ENCODE measurements at regions not wholly inside any gene's neighbourhood (a gene's known extent, or its start where the extent isn't known, plus 50 kb on each side); places are given as distances from the start of the nearest gene placed in this dataset.

- DNase-seq (ENCODE audit: low read depth), result no peak
Observed at GRCh38 chr1:58862728-58863385, 79.0 kb upstream of the JUN start.

GRCh38 chr1:58864654-58865053, 80.8 kb upstream of the JUN start:
- no peak for DNase-seq (ENCODE audit: low read depth)

- DNase-seq (ENCODE audit: low read depth), result no peak
Observed at GRCh38 chr1:58866578-58866977, 82.7 kb upstream of the JUN start.

DNA sequence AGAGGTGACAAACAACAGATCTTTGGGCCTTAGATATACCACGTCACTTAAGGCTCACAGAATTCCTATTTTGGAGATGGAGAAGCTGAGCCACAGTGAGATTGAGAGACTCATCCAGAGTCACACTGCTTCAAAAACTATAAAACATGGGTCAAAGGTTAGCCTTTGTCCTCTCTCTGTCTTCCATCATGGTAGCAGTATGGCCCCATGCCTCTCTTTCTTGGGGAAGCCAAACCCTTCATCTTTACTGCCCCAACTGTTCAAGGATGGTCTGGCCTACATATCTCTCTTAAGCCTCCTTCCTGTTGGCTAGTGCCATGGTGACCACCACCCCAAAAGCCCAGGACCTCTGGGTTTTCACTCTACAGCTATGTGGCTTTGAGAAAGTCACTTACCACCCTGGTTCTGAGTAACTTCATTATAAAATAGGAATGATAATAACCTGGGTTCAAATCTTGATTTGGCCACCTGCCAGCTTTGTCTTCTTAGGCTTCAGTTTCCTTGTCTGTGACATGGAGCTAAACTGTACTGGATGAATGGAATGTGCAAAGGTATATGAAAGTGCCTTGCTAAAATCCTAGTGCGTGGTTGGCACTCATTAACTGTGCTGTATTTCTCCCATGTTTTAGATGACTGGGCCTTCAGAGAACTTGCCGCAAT, 85.9 kb upstream of the JUN start:
- no peak for DNase-seq (ENCODE audit: low read depth)

DNA sequence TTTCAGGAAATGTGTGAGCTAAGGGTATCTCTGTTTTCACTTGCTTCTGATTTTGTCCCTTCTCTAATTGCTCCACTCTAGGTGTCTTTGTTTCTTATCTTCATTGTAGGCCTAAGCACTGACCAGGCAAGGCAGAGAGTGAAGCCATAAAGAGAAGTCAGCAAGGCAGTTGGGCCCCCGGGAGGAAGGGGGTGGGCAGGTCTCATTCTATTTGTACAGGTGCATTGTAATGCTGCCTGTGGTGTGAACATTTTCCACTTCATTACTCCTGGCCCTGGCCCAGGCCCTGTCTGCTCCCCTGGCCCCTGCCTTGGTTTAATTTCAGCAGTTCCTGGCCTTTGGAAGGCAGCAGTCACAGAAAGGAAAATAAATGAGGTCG, 86.4 kb upstream of the JUN start:
- DNase-seq (ENCODE audit: low read depth), result no peak

GRCh38 chr1:58874342-58874741, 90.5 kb upstream of the JUN start:
- DNase-seq (ENCODE audit: low read depth), result no peak

GRCh38 chr1:58874757-58875755, 91.2 kb upstream of the JUN start:
- no peak for DNase-seq (ENCODE audit: low read depth)

DNA sequence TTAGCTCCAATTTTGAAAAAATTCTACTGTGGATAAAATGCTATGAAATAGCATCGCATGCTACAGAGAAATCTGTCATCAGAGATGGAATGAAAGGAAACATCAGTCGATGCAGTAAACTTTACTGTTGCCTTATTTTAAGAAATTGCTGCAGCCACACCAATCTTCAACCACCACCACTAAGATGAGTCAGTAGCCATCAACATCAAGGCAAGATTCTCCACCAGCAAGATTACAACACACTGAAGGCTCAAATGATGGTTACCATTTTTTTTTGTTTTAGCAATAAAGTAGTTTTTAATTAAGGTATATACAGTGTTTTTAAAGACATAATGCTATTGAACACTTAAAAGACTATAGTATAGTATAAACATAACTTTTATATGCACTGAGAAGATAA, 95.6 kb upstream of the JUN start:
- no peak for DNase-seq (ENCODE audit: low read depth)

- DNase-seq (ENCODE audit: low read depth), result no peak
Observed at GRCh38 chr1:58880592-58880991, 96.7 kb upstream of the JUN start.

- no peak for DNase-seq (ENCODE audit: low read depth)
Observed at GRCh38 chr1:58881471-58881994, 97.7 kb upstream of the JUN start.

DNA sequence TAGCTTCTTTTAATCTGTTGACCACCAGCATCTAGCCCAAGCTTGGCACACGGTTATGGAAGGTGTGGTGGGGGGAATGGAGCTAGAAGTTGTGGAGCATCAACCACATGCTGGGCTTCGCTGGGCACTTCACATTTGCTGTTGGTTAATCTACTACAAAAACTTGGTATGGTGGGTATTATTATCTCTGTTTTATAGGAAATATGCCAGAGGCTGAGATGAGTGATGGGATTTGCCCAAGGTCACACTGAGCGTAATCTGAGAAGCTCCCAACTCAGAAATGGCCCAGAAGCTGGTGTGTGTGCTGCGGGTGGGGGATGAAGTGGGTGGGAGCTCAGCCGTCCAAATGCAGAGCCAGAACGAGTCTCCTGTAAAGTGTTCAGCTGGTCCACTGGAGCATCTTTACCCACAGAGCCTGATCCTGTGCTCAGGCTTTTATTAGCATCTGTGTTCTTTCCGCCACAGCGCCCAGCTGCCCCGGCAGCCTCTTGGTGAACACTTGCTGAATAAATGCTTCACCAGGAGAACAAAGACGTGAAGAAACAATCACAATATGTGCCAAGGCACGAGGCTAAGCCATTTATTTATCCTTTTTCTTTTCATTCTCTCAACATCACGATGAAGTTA, 98.6 kb upstream of the JUN start:
- DNase-seq (ENCODE audit: low read depth), result no peak

DNA sequence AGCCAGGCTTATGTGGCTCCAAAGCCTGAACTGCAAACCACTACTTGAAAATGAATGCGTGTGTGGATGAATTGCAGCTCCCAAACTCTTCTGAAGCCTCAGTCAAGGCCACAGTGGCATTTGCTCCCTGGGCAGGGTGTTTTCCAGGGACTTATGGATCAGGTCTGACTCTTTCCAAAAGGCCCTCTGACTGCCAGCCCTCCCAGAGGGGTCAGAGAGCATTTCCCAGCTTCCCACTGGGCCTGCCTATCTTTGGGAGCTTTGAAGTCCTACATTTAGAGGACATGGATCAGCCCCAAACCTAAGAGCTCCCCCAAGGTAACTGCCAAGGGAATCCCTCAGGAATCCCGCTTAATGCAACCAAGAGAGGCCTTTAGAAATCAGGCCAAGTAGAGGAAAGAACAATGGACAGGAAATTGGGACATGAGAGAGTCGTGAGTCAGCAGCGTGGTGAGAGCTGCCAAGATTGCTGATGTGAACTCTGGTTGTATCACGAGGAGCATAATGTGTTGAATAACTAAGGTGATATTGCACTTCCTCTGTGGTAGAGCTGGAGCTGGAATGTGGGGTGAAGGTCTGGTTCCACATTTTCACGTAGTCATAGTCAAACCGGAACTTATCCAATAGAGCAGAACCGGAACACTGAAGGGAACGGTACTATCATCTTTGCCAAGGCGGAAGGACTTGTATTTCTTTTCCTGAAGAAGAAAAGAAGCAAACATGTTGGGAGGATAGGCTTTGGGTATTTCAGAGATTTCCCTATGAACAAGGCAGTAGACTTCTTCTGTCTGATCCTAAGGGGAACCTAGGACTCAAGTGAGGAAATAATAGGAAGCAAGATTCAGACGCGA, 99.4 kb upstream of the JUN start:
- DNase-seq (ENCODE audit: low read depth), result no peak

DNA sequence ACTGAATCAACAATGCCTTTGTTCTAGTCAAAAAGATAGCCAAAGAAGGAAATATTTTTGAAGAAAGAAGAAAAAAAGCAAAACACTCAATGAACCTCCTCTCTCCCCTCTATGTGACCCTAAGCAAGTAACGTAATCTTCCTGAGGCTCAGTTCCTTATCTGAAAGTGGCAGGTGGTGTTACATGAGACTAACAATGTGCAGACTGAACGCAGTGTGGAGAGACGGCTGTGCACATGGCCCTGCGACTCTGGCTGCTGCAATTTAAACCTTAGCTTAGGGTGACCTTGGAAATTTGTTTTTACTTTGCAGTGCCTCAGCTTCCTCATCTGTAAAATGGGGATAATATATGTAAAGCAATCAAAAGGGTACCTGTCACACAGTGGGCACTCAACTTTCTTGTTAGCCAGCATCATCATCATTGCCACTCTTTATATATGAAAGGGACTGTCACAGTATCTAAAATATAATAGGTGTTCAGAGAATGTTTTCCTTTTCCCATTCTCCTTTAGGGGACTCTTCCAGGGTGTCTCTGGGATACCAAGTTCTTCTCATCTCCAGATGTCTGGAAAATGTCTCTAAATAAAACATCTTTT, 100.1 kb upstream of the JUN start:
- DNase-seq (ENCODE audit: low read depth), result no peak

DNA sequence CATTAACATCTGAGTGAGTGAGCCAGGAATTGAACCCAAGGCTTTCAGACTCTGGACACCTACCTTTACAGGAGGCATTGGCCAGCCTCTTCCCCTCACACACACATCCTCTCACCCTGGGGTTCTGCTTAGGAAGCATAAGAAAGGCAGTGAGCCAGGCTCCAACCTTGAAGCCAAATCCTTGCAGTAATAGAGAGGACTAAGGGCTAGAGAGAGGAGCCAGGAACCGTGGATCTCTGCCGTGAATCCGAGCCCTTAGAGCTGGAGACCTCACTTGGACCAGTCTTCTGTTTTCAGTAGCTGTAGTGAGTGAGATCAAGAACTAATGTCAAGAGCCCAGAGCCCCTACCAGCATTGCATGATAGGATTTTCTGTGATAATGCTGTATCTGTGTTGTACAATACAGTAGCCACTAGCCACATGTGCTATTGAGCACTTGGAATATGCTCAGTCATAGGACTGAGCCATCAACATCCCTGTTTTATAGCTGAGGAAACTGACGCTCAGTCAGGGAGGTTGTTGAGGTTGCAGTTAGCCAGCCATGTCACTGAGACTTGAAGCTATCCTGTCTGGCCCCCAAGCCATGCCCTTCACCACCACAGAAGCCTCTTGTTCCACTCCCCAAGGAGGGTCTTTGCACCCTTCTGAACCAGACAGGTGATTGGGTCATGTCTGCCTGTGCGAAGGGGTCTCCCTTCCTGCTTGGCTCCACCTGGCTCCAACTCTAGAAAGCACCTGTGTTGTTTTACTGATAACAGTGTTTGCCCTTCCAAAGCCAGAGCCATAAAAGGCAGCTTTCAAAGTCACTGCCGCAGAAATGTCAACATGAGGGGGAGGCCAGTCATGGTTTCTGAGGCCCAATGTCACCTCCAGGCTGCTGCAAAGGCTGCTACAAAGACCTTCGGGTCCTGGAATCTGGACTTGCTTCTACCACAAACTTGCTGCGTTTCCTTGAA, 101.1 kb upstream of the JUN start:
- DNase-seq (ENCODE audit: low read depth), result no peak

- DNase-seq (ENCODE audit: low read depth), result no peak
Observed at GRCh38 chr1:58885998-58886397, 102.2 kb upstream of the JUN start.

DNA sequence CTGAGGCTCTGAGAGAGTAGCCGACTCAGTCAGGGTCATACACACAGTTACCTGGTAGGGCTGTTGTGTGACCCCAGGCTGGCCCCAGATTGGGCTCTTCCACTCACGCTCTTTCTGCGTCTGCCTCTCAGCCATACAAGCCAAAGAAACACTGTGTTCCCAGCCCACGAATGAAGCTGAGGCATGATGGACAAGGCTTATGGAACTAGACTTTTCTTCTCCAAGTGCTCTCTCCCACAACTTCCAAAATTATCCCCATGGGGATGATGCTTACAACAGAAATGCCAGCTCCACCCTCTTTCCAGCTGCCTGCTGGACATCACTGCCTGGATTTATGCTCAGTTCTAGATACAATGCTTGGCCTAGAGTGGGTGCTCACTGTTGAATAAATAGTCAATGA, 102.8 kb upstream of the JUN start:
- DNase-seq (ENCODE audit: low read depth), result no peak

- DNase-seq (ENCODE audit: low read depth), result no peak
Observed at GRCh38 chr1:58887059-58887458, 103.2 kb upstream of the JUN start.

DNA sequence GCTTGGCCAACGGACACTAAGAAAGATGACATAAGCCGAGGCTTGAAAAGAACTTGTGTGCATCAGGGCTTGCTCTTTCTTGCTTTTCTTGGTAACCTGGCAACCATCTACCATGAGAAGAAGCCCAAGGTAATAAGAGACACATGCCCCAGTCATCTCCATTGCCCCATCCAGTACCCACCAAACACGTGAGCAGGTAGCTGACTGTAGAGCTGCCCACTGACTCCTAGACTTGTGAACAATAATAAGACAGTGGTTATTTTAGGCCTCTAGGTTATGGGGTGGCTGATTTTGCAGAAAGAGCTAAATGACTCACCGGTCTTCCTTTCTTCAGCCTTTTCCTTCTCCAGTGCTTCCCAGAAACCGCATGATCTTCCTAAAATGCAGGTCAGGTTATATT, 105.0 kb upstream of the JUN start:
- DNase-seq (ENCODE audit: low read depth), result no peak

DNA sequence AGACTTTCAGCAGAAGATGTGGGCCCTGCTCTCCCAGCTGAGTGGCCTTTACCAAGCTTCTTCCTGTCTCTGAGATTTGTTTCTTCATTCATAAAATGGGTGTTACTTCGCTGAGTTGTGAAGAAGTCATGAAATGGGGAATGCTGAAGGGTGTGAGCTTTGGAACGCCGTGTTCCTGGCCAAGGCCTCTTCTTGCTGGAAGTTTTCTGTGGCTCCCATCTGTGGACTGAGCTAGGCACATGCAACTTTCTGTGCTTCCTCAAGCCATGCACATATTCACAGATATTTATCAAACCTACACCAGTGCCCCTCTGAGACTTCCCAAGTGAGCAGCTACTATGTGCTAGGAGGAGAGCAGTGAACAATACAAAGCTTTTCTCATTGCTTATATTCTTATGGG, 106.3 kb upstream of the JUN start:
- no peak for DNase-seq (ENCODE audit: low read depth)

DNA sequence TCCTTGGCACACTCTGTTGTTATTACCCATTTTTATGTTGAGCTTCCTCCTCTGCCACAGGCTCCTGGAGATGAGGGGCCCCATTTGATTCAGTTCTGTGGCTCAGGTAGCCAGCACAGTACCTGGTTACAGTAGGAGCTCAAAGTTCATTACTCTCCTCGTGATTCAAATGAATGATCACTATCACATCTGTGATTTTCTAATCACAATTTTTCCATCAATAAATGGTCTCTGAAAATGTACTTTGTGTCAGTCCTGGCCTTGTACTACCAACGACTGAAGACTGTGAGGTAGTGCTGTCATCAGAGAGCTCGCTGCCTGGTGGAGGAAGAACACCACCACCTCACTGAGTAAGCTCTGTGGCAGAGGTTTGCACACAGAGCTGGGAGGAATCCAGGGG, 106.8 kb upstream of the JUN start:
- no peak for DNase-seq (ENCODE audit: low read depth)

All from stimulated activated CD8-positive, alpha-beta memory T cell treated with anti-CD3 and anti-CD28 coated beads, Interleukin-7, amount 100 ng/mL, for 24 hours (primary cell).